Stimulated activated CD4-positive, alpha-beta T cell treated with anti-CD3 and anti-CD28 coated beads, Interleukin-15, amount 100 ng/mL, for 48 hours (primary cell): ENCODE measurements at regions not wholly inside any gene's neighbourhood (a gene's known extent, or its start where the extent isn't known, plus 50 kb on each side); places are given as distances from the start of the nearest gene placed in this dataset.
"Not testable (repeated sequence)": the region's sequence is repeated elsewhere in the genome, so short reads cannot be mapped to it uniquely, and the experiment has no call there.

Experiments
- DNase-seq, 2 donors: peaks; one replicate each; pipeline ENCODE4 v3.0.0-alpha.2; 2020; ENCODE audit warnings: low read depth in 2 of 2

DNA sequence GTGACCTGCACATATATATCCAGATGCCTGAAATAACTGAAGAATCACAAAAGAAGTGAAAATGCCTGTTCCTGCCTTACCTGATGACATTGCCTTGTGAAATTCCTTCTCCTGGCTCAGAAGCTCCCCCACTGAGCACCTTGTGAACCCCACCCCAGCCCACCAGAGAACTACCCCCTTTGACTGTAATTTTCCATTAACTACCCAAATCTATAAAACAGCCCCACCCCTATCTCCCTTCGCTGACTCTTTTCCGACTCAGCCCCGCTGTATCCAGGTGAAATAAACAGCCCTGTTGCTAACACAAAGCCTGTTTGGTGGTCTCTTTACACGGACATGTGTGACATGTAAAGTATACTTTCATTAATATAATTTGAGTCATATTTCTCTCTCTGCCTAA is 320.3 kb upstream of the TECRL start:
- no peak for DNase-seq

DNA sequence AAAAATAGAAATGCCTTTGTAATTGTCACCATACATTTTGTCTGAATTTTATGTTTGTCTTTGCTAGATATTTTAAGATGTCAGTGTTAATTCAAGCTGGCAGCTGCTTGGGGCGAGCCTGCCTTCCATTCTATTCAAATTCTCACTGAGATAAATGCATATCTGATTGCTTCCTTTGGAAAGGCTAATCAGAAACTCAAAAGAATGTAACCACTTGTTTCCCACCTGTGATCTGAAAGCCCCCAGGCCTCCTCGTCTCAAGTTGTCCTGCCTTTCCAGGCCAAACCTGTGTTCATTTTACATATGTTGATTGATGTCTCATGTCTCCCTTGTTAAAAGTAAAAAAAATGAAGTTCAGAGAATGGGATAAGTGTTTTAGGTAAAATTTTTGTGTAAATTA is 318.7 kb upstream of the TECRL start:
- DNase-seq, result no peak

DNA sequence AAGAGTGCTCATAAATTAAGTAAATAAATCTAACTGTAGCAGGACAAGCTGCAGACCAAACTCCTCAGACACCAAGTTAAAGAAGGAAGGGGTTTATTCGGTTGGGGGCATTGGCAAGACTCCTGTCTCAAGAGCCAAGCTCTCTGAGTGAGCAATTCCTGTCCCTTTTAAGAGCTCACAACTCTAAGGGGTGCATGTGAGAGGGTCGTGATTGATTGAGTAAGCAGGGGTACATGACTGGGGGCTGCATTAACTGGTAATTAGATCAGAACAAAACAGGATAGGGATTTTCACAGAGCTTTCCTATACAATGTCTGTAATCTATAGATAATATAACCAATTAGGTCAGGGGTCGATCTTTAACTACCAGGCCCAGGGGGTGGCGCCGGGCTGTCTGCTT is 318.1 kb upstream of the TECRL start:
- DNase-seq, result not testable (repeated sequence)

DNA sequence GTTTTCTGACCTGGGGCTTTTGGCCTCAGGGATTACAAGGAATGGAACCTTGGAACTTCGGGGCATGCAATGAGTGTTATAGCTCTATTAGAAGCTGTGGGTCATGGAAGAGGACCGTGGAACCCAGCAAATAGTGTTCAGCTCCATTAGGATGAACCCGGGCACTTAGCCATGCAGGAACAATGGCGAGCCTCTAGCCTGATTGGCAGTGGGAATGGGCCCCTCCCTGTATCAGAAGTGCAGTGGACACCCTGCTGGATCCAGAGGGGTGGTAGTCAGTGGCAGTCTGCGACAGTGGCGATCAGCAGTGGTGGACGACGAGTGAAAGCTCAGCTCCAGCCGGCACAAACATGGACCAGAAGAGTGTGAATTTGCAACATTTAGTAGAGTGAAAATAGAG is 315.4 kb upstream of the TECRL start:
- no peak for DNase-seq

DNA sequence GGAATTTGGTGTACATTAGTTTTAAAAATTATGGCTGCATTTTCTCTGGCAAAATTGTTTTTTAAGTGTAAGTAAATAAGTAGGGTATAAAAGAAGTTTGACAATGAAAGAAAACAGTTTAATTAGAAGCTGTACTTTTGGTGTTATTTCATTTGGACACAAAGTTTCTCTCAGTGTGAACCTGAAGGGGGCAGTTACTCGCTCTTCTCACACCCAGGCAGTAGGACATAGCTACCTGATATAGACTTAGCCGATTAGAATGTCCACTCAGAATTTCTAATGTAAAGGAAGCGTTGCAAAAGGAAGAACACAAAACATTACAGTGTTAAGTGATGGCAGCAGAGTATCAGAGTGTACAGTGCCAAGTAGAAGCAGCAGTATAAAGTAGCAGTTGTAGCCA is 311.9 kb upstream of the TECRL start:
- no peak for DNase-seq

DNA sequence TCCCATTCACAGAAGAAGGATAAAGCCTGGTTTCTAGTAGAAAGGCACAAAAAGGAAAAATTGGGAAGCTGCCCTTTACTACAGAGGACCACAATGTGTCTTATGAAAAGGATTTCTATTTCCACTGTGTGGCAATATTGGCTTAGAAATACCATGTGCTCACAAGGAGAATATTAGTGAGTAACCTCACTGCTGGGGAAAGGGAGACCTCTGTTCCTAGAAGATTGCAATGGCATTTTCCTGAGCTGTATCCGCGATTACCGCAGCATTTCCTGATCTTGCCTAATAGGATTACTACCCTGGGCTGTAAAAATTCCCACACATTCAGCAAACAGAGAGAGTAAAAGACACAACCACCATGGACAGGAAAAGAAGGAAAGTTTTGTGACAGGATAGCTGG is 308.8 kb upstream of the TECRL start:
- DNase-seq, result no peak

DNA sequence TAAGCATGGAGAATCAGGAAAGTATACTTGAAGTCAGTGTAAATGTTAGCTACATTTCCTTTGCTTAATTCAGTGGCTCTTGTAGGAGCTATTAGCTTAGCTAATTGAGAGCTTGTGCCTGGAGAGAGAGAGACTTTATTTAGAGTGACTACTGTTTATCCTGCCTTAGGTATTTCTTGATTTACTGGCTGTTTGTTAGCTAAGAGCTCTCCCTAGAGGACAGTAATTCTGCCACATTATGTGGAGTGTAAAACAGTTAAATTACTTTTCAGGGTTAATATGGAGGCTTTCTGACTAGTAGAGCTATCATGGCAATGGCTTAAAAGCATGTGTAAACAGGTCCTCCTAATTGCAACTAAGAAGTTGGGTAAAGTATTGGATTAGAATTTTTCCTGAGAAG is 306.5 kb upstream of the TECRL start:
- no peak for DNase-seq

DNA sequence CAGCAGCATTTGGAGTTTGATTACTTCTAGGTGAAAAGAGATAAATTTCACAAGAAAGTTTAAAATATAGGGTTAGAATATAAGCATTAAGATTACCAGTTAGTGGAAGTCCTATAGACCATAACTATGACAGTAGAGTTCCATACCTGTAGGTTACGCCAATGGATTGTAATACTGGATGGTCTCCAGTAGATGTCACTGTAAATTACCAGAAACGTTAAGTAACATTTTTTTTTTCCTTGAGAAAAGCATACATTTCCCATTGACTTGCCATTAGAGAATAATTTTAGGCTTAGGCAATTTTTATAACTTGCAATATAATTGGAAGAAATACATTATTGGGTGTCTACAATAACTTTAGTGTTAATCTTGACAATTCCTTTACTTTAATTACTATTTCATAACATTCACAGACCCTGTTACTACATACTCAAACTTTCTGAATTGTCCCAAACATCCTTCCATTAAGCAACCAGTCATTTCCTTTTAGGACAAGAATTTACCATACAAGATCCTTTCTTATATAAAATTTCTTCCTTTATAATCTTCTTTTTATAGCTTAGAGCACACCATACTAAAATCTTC is 304.1 kb upstream of the TECRL start:
- no peak for DNase-seq

DNA sequence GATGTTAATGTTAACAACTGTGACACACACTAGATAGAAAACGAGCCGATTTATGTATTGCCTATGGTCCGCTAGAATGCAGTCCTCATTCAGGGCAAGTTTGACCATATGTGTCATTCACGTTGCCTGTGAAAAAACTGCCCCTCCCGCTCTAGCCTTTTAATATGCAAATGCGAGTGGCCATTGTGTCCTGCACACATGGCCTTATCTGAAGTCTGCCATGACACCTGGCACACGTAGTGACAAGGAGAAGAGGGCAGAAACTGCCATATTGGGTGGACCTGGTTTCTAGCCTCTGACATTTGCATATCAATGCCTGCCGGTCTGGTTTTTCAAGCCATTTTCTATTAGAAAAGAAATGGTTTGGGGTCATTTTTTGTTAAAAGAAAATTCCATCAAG is 303.3 kb upstream of the TECRL start:
- DNase-seq, result no peak

DNA sequence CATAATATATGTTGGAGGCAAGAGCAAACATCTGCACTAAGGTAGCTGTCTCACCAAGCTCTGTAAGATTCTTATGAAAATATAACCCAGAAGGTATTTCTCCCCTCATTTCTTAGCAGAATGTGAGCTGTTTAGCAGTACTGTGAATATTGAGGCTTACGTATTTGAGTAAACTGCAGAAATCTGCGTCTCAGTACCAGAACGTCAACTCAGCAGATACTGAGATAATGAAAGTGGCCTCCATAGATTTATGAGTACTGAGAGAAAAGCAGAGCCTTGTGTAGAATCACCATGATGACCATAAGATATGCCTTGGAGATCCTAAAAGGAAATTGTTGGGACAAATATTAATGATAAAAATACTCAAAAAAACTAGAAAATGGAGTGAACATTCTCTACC is 296.7 kb upstream of the TECRL start:
- DNase-seq, result no peak

DNA sequence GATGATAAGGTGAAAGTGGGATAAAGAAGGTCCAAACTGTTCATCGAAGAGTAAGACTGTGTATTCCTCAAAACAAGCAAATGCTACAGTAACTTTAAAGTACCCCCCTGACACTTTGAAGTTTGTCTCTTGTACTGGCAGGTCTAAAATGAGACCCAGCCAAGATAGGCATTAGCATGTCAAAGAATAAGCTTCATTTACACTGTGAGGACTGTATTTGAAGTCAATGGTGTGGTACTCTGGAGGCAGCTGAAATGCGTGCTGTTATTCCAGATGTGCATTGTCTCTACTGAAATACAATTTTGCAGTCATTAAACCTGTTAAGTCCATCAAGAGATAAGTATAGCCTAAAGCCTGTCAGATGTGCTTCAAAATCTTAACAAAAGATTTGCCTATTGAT is 288.9 kb upstream of the TECRL start:
- DNase-seq, result no peak

DNA sequence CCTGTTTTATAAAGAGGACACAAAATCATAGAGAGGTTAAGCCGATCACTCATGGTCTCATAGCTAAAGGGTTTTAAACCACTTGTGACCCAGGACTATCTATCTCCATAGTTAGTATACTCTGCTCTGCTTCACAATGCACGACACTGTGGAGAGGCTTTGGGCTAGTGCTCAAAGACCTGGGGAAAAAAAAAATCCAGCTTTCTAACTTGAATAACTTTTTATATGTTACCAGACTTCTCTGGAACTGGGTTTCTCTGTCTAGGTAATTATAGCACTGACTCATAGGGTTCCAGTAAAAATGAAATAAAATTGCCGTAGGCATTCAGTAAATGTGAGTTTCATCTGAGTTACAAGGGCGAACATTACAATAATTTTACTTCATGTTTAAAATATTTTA is 273.7 kb upstream of the TECRL start:
- no peak for DNase-seq

DNA sequence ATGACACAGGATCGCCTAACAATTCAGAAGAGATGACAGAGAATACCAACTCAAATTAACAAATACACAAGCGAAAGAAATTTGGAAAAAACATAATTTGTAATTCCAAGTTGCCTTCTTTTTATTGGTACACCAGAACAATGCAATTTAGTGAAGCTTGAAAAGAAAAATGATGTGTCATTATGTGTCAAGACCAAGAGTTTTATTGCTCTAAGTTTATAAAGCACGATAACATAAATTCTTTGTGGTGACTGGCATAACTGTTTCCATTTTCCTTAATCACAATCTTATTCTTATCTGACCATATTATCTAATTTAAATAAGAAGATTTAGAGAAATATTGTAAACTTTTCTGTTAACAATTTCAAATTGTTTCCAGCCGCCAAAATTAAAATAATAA is 273.2 kb upstream of the TECRL start:
- DNase-seq, result no peak

DNA sequence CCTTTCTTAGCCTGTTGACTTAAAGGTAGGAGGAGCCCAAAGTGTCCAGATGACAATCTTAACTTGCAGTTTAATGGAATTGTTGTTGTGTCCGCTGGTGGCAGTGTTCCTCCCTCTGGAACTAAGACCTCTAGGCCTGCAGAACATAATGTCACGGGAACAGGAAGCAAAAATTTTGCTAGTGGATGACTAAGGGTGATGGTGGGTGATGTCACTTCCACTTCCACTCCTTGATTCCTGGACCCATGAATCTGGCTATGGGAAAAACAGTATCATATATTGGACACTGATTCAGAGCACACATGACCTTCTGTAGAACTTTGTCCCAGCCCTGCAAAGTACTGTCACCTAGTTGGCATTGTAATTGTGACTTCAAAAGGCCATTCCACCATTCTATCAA is 263.9 kb upstream of the TECRL start:
- DNase-seq, result not testable (repeated sequence)

DNA sequence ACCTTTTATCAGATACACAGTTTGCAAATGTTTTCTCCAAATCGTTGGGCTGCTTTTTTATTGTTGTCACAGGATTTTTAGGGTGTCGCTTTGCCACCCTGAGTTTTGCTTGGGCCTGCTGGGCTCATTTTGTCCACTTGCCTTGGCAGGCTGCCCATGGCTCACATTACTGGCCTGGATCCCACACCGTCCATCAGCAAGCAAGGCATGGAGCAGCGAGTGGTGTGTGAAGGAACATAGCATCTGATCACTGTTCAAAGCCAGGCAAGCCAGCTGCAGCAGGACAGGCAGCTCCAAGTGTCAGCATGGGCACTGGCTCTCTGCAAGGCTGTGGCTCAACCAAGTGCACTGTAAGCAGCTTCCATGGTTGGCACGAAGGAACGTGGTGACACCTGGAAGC is 261.4 kb upstream of the TECRL start:
- DNase-seq, result no peak

DNA sequence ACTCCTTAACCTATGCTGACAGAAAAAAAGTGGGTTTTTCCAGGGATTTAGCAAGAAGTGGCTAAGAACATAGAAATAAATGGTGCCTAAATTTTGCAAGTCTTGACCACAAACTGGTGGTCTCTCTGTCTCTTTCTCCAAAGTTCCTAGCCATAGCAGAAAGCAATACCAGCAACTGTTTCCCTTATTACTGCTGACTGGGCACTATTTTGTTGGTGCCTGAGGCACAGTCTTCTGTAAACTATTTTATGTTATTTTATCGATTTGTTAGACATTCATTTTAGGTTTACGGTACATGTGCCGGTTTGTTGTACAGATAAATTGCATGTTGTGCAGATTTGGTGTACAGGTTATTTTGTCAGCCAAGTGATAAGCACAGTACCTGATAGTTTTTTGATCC is 234.6 kb upstream of the TECRL start:
- DNase-seq, result no peak

DNA sequence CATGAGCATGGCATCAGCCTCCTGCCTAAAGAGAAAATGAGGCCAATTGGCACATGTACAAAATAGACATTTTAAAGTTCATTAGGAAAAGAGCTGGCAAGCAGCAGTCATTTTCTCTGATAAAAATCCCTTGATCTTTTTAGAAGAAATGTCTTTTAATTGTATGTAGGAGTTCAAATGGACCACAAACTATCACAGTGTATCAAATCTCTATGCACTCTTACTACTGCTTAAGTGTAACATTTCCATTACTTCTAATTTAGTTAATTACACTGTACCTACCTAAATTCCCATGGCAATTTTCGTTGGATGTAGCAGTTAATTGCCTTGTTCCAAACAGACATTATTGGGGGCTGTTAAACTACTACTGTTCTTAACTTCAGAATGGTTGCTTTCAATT is 233.7 kb upstream of the TECRL start:
- DNase-seq, result no peak

DNA sequence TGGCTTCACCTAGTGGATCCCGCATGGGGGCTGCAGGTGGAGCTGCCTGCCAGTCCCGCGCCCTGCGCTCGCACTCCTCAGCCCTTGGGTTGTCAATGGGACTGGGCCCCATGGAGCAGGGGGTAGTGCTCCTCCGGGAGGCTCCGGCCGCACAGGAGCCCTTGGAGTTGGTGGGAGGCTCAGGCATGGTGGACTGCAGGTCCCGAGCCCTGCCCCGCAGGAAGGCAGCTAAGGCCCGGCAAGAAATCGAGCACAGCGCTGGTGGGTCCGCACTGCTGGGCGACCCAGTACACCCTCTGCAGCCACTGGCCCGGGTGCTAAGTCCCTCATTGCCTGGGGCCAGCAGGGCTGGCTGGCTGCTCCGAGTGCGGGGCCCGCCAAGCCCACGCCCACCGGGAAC is 231.2 kb upstream of the TECRL start:
- DNase-seq, result not testable (repeated sequence)

DNA sequence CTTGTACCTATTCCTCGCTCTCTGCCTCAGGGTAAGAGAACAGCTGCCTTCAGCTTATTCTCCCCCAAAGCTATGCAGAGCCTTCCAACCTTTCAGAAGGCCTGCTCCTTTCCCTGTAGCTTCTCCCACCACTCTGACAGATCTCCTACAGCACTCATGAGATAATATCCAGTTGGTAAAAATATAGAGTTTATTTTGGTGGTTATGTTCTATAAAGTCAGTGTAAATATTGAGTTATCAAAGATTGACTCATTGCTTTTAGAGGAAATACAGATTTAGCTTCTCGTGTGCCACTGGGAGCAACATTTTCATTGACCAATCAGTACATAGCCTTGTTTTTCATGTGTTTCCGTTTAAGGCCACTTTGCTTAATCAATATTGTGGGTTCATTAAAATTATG is 216.2 kb upstream of the TECRL start:
- DNase-seq, result no peak

DNA sequence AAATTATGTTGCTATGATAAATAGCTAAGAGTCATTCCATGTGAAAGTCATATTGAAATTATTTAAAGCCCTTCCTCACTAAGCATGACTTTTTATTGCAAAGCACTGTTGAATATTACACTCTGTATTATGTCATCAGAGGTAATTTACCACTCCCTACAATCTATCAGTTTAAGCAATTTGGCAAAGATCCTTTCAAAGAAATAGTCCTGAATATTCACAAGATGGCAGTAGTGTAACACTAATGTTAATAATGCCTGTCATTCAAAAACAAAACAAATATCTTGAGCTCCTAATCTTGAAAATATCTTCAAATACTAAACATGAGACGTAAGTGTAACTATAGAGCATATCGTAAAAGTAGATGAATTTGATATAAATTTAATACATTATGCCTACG is 208.6 kb upstream of the TECRL start:
- no peak for DNase-seq

DNA sequence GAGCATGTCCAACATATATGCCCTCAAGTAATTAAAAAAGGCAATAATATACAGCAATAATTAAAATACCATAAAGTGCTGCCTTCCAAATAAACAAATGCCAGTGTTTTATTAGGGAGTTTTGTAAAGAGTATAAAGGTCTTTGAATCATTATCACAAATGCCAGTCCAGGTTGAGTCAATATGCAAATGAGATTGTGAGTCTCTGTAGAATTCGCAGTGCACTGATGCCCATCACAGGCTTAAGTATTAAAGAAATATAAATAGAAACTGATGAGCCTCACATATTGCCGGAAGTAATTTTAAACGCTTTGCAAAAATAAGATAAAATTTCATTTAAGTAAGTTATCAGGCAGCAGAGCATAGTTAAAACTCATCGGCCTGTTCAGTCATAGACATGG is 205.0 kb upstream of the TECRL start:
- no peak for DNase-seq

DNA sequence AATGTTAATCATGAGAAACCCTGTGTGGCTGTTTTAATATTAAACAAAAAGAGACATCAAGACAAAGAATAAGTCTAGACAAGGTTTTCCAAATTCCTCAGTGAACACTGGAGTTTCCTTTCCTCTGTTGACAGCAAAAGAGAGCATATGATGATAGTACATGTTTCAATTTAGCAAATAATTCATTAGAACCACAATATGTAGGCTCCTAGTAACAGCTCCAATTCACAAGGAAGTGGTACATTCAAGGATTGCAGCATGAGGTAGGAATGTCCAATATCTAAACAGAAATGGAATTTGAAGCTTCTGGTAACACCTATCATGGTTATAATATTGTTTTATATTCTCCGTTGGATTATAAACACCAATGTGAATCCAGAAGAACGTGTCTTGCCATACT is 203.8 kb upstream of the TECRL start:
- no peak for DNase-seq

DNA sequence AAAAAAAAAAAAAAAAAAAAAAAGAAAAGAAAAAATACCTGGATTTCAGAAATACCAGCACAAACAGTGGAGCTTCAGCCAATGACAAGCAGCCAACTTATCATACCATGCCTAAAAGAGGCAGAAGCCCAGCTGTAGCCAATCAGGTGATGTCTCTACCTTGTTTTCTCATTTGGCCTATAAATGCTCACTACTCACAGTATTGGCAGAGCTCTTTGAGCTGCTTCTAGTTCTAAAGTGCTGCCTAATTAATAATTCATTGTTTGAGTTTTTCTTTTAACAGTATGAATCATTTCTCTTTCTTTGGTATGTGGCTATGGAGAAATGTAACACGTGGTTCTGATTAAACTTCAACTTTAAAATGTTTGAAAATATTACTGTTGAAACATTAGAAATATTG is 188.8 kb upstream of the TECRL start:
- DNase-seq, result no peak

DNA sequence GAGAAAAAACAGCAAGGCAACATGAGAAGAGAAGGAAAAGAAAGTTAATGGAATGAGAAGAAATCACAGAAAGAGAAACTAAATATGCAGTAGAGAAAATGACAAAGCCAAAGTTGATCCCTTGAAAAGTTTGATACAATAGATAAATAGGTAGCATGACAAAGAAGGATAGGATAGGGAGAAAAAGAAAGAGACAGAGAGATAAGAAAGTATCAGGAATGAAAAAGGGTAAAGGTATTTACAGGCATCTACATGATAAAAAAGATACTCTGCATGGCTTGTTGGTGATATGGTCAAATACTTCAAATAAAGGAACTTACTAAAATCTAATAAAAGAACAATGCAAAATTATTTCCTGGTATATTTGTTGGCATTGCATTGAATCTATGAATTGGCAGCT is 185.5 kb upstream of the TECRL start:
- DNase-seq, result no peak

DNA sequence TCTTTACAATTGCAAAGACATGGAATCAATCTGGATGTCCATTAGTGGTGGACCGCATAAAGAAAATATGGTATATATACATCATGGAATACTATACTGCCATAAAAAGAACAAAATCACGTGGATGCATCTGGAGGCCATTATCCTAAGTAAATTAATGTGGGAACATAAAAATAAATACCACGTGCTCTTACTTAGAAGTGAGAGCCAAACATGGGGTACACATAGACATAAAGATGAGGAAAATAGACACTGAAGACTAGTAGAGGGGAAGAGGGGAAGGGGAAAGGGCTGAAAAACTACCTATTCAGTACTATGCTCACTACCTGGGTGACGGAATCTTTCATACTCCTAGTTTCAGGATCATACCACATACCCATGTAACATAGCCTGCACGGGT is 179.3 kb upstream of the TECRL start:
- DNase-seq, result no peak
